HEK293T (cell line): ENCODE measurements at regions not wholly inside any gene's neighbourhood (a gene's known extent, or its start where the extent isn't known, plus 50 kb on each side); places are given as distances from the start of the nearest gene placed in this dataset.

ENCODE experiments used
- CTCF ChIA-PET: fragments of 350-600 bp; formaldehyde crosslinking; extraction: SDS; loops from one replicate; lab custom pipeline; 2021; ENCODE audit warnings: antibody characterized with exemption, inconsistent platforms; lab: Yijun Ruan, JAX
- POLR2A ChIA-PET: fragments of 350-600 bp; formaldehyde crosslinking; extraction: SDS; loops from one replicate; lab custom pipeline; 2020; ENCODE audit warnings: antibody characterized with exemption, inconsistent platforms; lab: Yijun Ruan, JAX
- DNase-seq: peaks from one replicate; pipeline ENCODE4 v3.0.0; 2012; ENCODE audit warnings: mixed read lengths; ENCODE audit errors: extremely low spot score
- ARNT ChIP-seq: fragments of 450-650 bp; IDR thresholded peaks from 2 replicates; pipeline ENCODE4 v1.6.1; 2017; ENCODE audit warnings: mild to moderate bottlenecking
- BHLHE40 ChIP-seq: fragments of 450-650 bp; IDR thresholded peaks from 2 replicates; pipeline ENCODE4 v1.6.1; 2016; ENCODE audit warnings: mild to moderate bottlenecking, moderate library complexity, borderline replicate concordance
- CTBP1 ChIP-seq: fragments of 450-650 bp; IDR thresholded peaks from 2 replicates; pipeline ENCODE4 v1.6.1; 2016; ENCODE audit warnings: borderline replicate concordance
- ELF4 ChIP-seq: fragments of 450-650 bp; IDR thresholded peaks from 2 replicates; pipeline ENCODE4 v1.6.1; 2017; ENCODE audit warnings: antibody characterized with exemption
- FOXA1 ChIP-seq: fragments of 450-650 bp; IDR thresholded peaks from 2 replicates; pipeline ENCODE4 v1.6.1; 2016; ENCODE audit warnings: mild to moderate bottlenecking
- FOXK2 ChIP-seq: fragments of 450-650 bp; IDR thresholded peaks from 2 replicates; pipeline ENCODE4 v1.6.1; 2016; ENCODE audit warnings: mild to moderate bottlenecking
- FOXM1 ChIP-seq: fragments of 450-650 bp; IDR thresholded peaks from 2 replicates; pipeline ENCODE4 v1.6.1; 2017; ENCODE audit warnings: mild to moderate bottlenecking, borderline replicate concordance
- HDGF ChIP-seq: fragments of 450-650 bp; IDR thresholded peaks from 2 replicates; pipeline ENCODE4 v1.6.1; 2017; ENCODE audit warnings: antibody characterized with exemption, borderline replicate concordance
- L3MBTL2 ChIP-seq: fragments of 450-650 bp; conservative IDR thresholded peaks from 2 replicates; pipeline ENCODE4 v1.6.1; 2016; ENCODE audit warnings: mild to moderate bottlenecking
- LEF1 ChIP-seq: fragments of 450-650 bp; IDR thresholded peaks from 2 replicates; pipeline ENCODE4 v1.6.1; 2017; ENCODE audit warnings: mild to moderate bottlenecking, borderline replicate concordance
- NFRKB ChIP-seq: fragments of 450-650 bp; IDR thresholded peaks from 2 replicates; pipeline ENCODE4 v1.6.1; 2016; ENCODE audit warnings: mild to moderate bottlenecking, moderate library complexity
- PKNOX1 ChIP-seq: fragments of 450-650 bp; IDR thresholded peaks from 2 replicates; pipeline ENCODE4 v1.6.1; 2016
- SP1 ChIP-seq: fragments of 450-650 bp; IDR thresholded peaks from 2 replicates; pipeline ENCODE4 v1.6.1; 2017
- SUZ12 ChIP-seq: fragments of 450-650 bp; IDR thresholded peaks from 2 replicates; pipeline ENCODE4 v1.6.1; 2016; ENCODE audit warnings: mild to moderate bottlenecking
- TARDBP ChIP-seq: fragments of 450-650 bp; IDR thresholded peaks from 2 replicates; pipeline ENCODE4 v1.6.1; 2016
- ZNF384 ChIP-seq: fragments of 450-650 bp; IDR thresholded peaks from 2 replicates; pipeline ENCODE4 v1.6.1; 2016

- ChIA-PET POLR2A (no interaction called here), CTCF (no interaction called here)
- no peak for TF ChIP-seq CTBP1
- TF ChIP-seq FOXA1: no peak
- no peak for TF ChIP-seq ARNT
- no peak for TF ChIP-seq FOXK2
- TF ChIP-seq FOXM1: no peak
- TF ChIP-seq HDGF: no peak
- TF ChIP-seq NFRKB: no peak
- TF ChIP-seq TARDBP: no peak
- TF ChIP-seq BHLHE40: no peak
- no peak for TF ChIP-seq ZNF384
- TF ChIP-seq SP1: no peak
- no peak for TF ChIP-seq PKNOX1
- TF ChIP-seq ELF4: no peak
- no peak for TF ChIP-seq SUZ12
- no peak for TF ChIP-seq LEF1
- TF ChIP-seq L3MBTL2: no peak
- no peak for DNase-seq
Measured at GRCh38 chrX:99353412-99353811, 1056.7 kb downstream of the PCDH19 start.

GRCh38 chrX:99348256-99348655 lies 1061.8 kb downstream of the PCDH19 start:
- ChIA-PET POLR2A (no interaction called here), CTCF (no interaction called here)
- DNase-seq: no peak
- TF ChIP-seq ELF4 (no peak), FOXA1 (no peak), BHLHE40 (no peak), FOXM1 (no peak), PKNOX1 (no peak), SUZ12 (no peak), L3MBTL2 (no peak), NFRKB (no peak), CTBP1 (no peak)

GRCh38 chrX:99308302-99308701 lies 1101.8 kb downstream of the PCDH19 start:
- no peak for DNase-seq
- no peak for TF ChIP-seq FOXK2
- no peak for TF ChIP-seq BHLHE40
- no peak for TF ChIP-seq FOXA1
- no peak for TF ChIP-seq LEF1
- TF ChIP-seq SP1: no peak
- no peak for TF ChIP-seq L3MBTL2
- no peak for TF ChIP-seq ELF4
- no peak for TF ChIP-seq NFRKB
- TF ChIP-seq ARNT: no peak
- TF ChIP-seq SUZ12: no peak
- no peak for TF ChIP-seq CTBP1
- no peak for TF ChIP-seq PKNOX1
- ChIA-PET CTCF (no interaction called here), POLR2A (no interaction called here)

DNA sequence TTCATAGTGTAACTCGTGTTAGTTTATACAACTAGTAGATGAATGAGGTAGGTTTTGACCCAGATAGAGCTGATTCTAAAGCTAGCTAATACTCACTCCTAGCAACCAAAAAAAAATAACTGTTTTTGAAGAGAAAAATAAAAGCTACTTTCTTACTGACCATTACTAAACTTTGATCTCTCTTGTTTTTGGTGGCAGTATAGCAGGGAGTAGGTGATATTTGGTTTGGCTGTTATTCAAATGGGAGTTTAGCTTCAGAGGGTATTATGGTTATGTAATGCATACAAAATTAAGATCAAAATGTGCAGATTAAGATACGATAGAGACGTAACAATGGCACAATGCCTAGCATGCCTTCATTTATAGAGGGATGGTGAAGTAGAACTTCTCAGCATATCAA lies 1104.5 kb downstream of the PCDH19 start:
- ChIA-PET POLR2A (no interaction called here), CTCF (no interaction called here)
- no peak for DNase-seq
- no peak for TF ChIP-seq ZNF384

GRCh38 chrX:99301990-99302389 lies 1108.1 kb downstream of the PCDH19 start:
- DNase-seq: peak; percentile 12
- CTCF ChIA-PET: interaction anchor here (0.6 kb wide), 1 partner anchor 47 kb away, joined by 3 read pairs; no protein-coding TSS in a partner anchor
- POLR2A ChIA-PET: no interaction called here
- TF ChIP-seq LEF1: no peak

GRCh38 chrX:99271641-99272040 lies 1138.4 kb downstream of the PCDH19 start:
- CTCF ChIA-PET: no interaction called here
- POLR2A ChIA-PET: no interaction called here
- no peak for DNase-seq
- TF ChIP-seq CTBP1 (no peak), SUZ12 (no peak), ELF4 (no peak), FOXM1 (no peak), L3MBTL2 (no peak), ZNF384 (no peak), SP1 (no peak), TARDBP (no peak), FOXA1 (no peak), ARNT (no peak), HDGF (no peak), NFRKB (no peak)

GRCh38 chrX:99266255-99266654 lies 1143.8 kb downstream of the PCDH19 start:
- no peak for TF ChIP-seq HDGF
- no peak for TF ChIP-seq ARNT
- no peak for TF ChIP-seq SUZ12
- no peak for TF ChIP-seq FOXK2
- no peak for TF ChIP-seq ZNF384
- no peak for TF ChIP-seq TARDBP
- no peak for TF ChIP-seq CTBP1
- no peak for TF ChIP-seq NFRKB
- TF ChIP-seq L3MBTL2: no peak
- no peak for TF ChIP-seq FOXA1
- no peak for TF ChIP-seq BHLHE40
- no peak for TF ChIP-seq LEF1
- no peak for TF ChIP-seq ELF4
- no peak for TF ChIP-seq FOXM1
- DNase-seq: no peak
- ChIA-PET POLR2A (no interaction called here), CTCF (no interaction called here)
